Embryonic facial prominence (tissue), 1 donor: ENCODE measurements at regions not wholly inside any gene's neighbourhood (a gene's known extent, or its start where the extent isn't known, plus 50 kb on each side); places are given as distances from the start of the nearest gene placed in this dataset.
"Not testable (repeated sequence)": the region's sequence is repeated elsewhere in the genome, so short reads cannot be mapped to it uniquely, and the experiment has no call there.

Experiments used
- DNase-seq: peaks from one replicate; pipeline ENCODE4 v3.0.0-alpha.2; 2016; ENCODE audit errors: extremely low spot score

DNA sequence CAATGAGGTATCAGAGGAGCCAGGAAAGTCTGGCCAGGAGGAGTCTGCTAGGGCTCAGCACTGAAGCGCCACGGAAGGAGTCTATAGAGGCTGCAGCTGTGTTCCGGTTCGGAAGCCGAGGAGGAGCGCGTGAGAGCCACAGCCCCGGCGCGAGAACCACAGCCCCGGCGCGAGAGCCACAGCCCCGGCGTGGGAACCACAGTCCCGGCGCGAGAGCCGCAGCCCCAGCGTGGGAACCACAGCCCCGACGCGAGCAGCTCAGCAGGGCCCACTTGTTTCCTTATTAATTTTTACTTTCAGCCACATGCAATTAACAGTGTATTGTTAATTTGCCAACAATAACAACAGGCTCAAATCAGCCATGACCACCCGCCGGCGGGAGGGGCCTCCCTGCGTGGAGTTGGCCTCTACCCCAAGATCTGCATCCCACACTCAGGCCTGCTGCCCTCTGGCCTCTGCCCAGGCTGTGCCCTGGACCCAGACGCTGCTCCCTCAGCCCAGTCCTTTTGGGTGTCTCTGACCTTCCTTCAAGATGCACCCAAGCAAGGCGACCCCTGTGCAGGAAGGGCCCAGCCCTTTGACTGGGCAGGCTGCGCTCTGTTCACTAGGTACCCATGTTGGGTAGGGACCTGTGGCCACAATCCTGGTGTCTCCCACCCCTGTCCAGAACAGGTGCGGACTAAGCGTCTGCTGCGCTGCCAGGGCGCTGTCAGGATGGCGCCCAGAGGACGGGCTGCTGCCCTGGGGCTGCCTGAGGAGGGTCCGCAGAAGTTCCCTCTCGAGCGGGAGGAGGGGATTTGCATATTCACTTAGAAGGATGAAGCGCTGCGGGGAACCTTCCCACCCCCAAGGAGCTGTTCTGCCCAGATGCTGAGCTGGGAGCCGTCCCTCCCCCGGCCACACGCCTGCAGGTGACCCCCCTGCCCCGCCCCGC, 113.8 kb downstream of the ADRA2C start:
- DNase-seq, result no peak

DNA sequence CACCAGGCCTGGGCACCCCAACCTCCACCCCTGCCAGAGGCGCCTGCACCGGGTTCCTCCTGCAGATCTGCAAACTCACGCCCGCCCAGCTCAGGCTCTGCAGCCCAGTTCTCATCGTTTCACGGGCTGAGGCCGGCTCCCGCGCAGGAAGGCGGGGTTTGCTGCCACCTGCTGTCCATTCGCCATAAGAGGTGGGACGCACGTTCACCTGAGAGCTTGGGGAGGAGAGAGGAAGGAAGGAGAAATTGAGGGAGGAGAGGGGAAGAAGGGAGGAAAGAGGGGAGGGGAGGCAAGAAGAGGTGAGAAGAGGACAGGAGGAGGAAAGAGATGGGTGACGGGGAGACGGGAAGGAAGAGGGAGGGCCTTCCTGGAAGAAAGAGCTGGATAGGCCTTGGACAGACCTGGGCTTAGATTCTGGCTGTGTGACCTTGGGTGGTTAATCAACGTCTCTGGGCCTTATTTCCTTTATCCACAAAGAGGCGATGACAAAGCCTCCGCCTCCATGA, 114.5 kb downstream of the ADRA2C start:
- DNase-seq, result peak; percentile 26

DNA sequence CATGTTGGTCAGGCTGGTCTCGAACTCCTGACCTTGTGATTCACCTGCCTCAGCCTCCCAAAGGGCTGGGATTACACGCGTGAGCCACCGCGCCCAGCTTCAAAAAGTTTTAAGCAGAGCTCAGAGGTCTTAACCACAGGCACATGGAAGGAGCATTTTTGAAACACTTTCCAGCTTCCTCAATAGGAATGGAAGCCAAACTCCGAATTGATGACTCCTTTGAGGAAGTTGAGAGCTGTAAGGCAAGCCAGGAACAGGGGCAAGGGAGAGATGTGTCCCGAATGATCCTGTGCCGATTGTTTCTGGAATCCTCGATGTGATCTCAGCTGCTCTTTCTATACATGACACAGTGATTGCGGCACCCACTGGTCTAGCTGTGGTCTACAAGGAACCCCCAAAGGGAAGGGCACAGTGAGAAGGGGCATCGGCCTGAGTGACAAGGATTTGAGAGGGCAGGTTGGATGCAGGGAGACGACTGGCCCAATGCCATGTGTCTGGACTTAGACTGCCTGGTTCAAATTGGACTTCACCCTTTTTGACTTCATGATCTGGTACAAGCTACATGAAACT, 116.2 kb downstream of the ADRA2C start:
- DNase-seq, result not testable (repeated sequence)

DNA sequence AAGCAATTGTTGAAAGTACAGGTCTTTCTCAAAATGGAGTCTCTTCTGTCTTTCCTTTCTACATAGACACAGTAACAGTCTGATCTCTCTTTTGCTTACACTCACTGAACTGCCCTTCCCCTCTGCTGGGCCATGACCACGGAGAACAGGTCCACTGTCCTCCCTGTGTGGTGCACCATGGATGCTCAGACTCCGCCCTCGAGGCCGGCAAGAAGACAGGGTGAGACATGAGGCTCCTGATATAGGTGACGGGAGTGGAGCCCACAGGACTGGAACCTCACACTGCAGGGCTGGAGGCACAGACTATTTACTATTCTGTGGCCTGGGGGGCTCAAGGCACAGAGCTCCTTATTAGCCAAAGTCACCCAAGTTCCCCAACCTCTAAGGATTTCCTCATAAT, 118.1 kb downstream of the ADRA2C start:
- DNase-seq, result not testable (repeated sequence)

DNA sequence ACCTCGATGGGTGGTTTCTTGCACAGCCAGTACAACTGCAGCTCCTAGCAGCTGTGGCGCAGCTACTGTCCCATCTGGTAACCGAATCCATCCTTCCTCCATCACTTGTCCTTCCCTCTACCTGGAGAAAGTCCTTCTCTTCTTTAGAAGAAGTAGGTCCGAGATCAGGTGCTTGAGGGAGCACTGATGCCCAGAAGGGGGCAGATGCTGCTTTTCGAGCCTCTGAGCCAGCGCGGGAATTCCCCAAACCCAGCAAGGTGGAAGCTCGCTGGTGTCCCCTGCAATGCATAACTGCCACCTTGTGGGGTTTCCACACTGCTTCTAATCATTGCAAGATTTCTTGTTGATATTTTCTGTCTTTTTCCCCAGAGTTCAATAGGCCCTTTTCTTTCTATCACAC, 127.4 kb downstream of the ADRA2C start:
- DNase-seq, result not testable (repeated sequence)

DNA sequence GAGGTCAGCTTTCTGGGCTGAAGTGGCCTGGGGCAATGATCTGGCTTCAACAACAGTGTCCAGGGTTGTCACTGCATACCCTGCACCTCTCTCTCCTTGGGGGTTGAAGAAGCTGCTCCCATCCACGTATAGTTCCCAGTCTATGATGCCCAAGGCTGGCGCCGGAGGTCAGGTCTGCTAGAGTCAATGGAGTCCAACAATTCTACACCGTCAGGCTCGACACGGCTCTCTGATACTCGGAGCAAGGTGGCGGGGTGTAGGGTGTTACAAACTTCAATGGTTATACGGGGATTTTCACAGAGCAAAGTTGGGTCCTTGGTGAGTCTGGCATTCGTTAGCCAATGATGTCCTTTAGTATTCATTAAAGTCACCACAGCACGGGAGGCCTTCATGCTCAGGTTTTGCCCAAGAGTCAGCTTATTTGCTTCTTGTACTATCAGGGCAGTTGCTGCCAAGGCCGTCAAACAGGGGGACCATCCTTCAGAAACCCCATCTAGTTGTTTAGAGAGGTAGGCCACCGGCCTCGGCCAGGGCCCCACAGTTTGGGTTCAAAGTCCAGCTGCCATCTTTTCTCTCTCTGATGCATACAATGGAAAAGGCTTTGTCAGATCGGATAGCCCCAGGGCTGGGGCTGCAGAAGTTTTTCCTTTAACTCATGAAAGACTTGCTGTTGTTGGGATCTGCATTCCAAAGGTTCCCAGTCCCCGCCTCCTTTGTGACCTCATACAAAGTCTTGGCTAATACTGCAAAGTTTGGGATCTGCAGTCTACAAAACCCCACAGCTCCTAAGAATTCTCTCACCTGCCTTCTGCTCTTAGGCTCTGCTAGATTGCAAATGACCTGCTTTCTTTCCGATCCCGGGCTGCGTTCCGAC, 128.1 kb downstream of the ADRA2C start:
- not testable (repeated sequence) for DNase-seq

DNA sequence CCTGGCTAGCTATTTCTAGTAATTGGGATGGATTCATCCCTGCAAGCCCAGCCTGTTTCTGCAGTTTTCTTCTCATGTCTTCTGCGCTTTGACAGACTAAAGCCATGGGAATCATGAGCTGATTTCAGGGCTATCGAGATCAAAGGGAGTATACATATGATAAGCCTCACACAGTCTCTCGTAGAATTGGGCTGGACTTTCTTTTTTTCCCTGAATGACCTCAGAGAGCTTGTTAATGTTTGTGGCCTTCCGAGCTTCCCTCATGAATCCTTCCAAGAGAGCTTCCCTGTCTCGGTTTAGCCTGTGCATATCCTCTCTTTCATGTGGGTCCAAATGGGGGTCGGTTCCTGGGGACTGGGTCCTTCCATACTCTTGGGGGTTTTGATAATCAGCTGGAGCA, 130.3 kb downstream of the ADRA2C start:
- no peak for DNase-seq

DNA sequence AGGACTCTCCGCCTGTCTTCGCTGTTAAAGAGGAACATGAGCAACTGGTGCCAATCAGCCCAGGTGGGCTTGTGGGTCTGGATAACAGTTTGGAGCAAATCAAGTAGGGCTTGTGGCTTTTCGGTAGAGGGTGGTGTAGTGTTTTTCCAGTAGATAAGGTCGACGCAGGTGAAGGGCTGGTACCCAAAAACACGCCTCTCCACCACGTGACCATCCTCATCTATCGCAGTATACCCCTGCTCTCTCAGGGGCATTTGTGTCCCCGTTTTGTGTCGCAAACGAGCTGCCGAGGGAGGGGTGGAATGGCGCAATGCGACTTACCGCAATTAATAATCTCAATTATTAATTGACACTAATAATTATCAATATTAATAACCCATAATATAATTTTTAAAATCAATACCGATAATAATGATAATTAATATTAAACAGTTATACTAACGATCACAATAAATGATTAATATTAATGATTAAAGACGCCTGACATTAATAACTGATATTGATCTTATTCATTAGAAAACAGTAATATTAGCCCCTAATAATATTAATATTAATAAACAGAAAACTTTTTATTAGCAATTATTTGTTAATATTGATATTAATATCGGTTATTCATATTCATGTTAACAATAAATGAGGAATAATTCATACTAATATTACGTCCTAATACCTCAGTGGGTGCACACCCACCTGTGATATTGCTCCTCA, 130.8 kb downstream of the ADRA2C start:
- not testable (repeated sequence) for DNase-seq

DNA sequence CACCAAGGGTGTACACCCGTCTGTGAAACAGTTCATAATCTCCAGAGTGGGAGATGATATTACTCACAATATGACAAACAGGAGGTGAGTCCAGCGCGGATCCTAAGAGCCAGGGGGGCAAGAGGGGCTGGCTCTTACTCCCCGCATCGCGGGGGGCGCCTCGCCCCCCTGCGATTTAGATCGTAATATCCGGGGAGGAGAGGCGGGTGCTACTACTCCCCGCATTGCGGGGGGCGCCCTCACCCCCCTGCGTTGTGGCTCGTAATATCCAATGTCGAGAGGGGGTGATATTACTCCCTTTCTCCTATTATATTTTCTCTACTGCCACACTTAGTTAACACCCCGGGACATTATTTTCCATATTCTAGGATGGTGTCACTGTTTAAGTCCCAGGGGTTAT, 131.9 kb downstream of the ADRA2C start:
- DNase-seq, result no peak

DNA sequence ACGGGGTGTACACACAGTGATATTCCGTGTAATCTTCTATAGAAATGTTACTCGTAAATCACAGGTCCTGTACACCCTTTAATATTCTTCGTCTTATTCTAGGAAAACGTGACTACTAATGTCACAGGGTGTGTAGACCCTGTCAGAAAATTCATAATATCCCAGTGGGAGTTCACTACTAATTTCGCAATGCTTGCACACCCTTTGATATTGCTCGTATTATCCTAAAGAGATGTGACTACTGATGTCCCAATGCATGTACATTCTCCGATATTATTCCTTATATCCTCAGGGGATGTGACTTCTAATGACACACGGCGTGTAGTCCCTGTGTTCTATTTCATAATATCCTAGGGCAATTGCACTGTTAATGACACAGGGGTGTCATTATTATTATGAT, 132.7 kb downstream of the ADRA2C start:
- not testable (repeated sequence) for DNase-seq

DNA sequence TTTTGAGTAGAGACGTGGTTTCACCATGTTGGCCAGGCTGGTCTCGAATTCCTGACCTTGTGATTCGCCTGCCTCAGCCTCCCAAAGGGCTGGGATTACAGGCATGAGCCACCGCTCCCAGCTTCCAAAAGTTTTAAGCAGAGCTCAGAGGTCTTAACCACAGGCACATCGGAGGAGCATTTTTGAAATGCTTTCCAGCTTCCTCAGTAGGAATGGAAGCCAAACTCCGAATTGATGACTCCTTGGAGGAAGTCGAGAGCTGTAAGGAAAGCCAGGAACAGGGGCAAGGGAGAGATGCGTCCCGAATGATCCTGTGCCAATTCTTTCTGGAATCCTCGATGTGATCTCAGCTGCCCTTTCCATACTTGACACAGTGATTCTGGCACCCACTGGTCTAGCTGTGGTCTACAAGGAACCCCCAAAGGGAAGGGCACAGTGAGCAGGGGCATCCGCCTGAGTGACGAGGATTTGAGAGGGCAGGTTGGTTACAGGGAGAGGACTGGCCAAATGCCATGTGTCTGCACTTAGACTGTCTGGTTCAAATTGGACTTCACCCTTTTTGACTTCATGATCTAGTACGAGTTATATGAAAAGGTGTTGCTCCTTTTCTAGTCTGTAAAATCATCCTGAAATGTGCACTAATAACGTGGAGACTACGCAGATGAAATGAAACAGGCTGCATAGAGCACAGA, 138.2 kb downstream of the ADRA2C start:
- DNase-seq, result not testable (repeated sequence)

DNA sequence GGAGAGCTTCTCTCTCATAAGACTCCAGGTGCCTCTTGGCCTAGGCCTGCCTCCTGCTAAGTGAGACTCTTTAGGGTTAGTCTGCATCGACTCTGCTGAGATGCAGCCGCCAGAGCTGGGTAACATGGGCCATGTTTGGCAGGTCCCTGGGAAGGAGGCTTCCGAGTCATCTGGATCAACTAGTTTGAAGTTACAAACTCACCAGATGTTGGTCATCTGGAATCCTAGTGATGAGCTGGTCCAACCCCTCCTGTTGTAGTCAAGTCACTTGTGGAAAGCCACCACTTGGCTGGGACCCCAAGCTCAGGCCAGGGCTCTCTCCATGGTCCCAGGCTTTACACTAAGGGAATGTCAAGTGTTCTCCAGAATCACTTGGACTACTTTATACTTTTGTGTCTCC, 143.4 kb downstream of the ADRA2C start:
- DNase-seq, result not testable (repeated sequence)

DNA sequence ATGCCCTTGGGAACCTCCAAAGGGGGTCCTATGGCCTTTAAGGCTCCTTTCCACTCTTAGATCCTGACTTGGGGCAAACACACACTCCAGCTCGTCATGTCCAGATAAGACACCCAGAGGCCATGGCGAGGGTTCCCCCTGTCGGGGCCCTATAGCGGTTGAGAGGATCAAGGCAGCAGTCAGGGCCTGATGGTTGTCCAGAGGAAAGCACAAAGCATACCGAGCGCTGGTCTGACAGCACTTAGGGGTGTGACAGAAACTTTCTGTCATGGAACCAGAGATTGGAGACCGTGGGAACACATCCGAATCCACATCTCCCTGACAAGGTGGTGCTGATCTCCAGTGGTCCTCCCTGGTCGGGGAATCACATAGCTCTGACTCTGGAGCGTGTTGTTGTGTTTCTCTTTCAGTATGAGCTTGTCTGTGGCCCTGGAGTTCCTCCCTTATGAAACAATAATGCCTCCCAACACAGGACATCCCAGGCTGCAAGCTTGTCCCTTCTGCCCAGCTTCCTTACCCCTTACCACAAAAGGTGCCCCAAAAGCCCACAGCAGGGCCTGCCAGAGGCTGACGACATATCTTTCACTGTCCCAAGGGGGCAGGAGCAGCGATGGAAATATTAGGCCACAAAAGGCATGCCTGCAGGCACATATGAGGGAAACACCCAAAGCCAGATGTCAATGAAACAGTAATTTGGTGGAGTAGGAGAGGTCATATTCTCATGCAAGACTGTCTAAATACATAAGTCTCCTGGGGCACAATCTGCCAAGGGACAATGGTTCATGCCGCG, 144.2 kb downstream of the ADRA2C start:
- not testable (repeated sequence) for DNase-seq

DNA sequence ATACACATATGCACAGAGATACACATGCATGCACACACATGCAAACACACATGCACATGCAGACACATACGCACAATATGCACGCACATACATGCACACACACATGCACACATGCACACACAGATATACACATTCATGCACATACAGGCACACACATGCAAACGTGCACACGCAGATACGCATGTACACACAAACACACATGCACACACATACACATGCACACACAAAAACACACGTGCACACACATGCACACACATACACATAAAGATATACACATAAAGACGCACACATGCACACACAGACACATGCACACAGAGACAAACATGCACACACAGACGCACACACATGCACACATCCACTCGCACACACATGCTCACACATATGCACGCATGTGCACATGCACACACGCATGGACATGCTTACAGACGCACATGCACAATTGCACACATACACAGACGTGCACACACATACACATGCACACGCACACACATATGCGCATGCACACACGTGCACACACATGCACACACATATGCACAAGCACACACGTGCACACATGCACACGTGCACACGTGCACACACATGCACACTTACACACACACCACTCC, 145.2 kb downstream of the ADRA2C start:
- no peak for DNase-seq

DNA sequence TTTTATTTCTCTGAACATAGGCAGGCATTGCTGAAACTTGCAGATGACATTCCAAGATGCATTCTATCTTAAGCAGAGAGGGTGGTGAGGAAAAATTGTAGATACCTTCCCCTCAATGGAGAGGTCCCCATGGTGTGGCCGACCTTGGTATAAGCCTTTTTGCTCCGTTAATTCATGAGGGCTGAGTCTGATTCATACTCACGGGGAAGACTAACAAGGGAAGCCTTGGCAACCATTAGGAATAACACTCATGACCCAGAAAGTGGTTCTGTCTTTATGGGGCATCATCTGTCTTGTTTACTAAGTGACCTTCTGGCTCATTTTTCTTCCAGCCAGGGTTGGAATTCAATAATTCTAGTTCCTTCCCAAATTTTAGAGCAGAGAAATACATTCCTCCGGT, 148.3 kb downstream of the ADRA2C start:
- DNase-seq, result not testable (repeated sequence)

DNA sequence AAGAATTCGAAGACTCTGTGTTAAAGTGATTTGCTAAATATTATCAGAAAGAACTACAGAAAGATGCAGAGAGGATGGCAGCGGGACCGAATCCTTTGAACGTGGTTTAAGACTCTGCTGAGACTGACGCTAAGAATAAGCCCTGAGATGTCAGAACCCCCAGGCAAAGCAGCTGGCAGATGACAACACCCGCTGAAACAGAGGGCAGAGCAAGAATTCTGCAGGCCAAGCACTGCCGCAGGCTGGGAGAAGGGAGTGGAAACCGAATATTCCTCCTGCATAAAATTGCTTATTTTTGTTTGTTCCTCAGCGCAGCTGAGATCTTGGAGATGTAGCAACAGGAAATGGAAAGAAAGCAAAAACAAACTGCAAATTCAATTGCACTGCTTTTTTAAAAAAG, 153.3 kb downstream of the ADRA2C start:
- DNase-seq, result not testable (repeated sequence)

DNA sequence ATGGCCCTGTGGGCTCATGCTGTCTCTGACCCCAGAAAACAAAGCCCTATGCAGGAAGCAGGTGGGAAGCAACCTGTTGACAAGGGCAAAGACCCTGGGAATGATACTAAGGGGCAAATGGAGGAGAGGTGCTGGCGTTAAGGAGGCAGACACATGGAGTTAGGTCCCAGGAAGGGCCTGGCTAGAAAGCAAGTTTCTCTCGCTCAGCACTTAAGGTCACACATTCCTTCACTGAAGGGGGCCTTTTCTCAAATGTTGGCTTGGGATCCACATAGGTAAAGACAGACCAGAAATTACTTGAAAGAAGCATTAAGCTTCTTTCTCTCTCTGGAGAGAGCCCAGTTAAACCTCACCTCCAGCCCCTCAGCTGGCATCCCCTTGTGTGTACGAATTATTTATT, 155.7 kb downstream of the ADRA2C start:
- not testable (repeated sequence) for DNase-seq

DNA sequence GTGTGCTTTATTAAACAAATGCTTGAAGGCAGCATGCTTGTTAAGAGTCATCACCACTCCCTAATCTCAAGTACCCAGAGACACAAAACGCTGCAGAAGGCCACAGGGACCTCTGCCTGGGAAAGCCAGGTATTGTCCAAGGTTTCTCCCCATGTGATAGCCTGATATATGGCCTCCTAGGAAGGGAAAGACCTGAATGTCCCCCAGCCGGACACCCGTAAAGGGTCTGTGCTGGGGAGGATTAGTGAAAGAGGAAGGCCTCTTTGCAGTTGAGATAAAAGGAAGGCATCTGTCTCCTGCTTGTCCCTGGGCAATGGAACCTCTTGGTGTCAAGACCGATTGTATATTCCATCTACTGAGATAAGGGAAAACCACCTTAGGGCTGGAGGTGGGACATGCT, 159.7 kb downstream of the ADRA2C start:
- DNase-seq, result not testable (repeated sequence)

DNA sequence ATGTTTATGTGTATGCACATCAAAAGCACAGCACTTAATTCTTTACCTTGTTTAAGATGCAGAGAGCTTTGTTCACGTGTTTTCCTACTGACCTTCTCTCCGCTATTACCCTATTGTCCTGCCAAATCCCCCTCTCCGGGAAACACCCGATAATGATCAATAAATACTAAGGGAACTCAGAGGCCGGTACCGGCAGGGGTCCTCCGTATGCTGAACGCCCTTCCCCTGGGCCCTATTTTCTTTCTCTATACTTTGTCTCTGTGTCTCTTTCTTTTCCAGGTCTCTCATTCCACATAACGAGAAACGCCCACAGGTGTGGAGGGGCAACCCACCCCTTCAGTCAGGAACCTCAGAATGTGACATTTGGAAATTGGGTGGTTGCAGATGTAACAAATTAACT, 160.1 kb downstream of the ADRA2C start:
- DNase-seq, result not testable (repeated sequence)
